NCI-H2196 treated with DMSO at 0.1 percent for 48 hours (cell line): ENCODE measurements at regions not wholly inside any gene's neighbourhood (a gene's known extent, or its start where the extent isn't known, plus 50 kb on each side); places are given as distances from the start of the nearest gene placed in this dataset.

Experiments used
- DNase-seq: peaks from one replicate; lab custom pipeline; 2025; ENCODE audit not compliant: unreplicated experiment; lab: John Stamatoyannopoulos, UW

DNA sequence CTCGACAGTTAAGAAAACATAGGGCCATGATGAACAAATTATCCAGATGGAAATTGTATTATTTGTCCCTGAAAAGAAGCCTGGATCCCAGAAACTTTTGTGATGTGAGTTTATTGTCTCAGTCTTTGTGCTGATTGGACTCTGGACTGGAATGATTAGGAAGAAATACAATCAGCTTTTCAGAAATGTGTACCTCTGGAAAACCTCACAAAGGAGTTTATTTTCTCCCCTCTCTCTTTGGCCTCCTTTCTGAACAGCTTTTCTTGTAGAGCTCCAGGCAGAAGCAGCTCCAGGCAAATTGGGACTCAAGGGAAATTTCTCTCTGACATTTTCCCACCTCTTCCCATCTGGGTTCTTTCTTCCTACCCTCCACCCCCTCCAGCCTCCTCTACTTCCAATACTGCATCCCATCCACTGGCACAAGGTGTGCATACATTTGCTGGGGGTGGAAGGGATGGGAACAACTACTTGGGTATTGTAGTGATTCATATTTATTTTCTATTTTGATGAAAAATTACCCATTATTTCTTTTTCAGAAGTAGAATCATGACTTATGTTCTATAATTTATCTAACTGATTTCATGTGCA, 119.7 kb downstream of the CD47 start:
- DNase-seq: no peak

DNA sequence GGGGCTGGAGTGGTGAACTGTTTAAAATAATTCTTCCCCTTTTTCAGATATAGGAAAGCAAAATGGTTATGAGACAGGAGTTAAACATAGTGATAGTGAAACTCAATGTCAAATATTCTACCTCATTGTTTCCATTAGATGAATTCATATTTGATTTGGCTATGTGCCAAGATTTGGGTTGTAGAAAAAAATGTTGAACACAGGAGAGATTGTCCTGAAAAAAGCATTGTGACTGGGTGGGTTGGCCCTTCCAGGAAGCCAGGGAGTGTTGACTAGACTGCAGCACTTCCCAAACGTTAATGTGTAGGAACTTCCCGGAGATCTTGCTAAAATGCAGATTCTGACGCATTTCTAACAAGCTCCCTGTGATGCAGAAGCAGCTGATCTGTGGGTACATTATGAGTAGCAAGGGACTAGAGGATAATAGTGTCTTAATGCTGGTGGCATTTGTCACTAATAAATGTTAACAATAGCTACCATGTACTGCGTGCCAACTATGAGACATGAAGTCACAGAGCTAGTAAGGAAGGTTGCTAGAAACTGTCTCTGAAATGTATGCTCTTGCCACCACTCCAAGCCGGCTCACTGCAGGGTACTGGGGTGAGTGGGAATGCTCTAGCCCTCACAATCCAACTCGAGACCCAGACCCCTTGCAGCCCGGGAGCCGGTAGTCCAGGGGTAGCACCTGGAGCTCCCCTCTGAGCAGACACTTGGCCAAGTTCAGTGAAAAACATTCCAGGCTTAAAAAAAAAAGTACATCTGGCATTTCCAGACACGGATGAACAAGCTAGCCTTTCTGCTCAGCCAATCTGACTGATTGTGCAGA, 120.6 kb downstream of the CD47 start:
- DNase-seq: no peak

DNA sequence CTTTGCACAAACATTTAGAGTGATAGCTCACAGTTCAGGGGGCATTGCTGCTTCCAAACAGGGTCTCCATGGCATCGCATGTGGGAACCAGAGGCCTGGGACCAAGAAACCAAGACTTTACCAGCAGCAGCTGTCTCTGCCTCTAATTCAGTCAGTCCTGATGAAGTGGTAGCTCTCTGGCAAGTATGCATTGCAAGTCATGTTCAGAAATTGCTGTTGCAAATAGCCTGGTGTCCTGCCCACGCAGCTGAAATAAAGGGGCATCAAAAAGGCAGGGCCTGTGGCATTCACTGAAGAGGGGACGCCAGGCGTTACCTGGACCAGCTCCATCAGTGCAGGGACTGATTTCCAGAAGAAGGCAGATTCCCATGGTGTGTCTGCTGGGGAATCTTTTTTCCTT, 121.3 kb downstream of the CD47 start:
- DNase-seq: no peak

DNA sequence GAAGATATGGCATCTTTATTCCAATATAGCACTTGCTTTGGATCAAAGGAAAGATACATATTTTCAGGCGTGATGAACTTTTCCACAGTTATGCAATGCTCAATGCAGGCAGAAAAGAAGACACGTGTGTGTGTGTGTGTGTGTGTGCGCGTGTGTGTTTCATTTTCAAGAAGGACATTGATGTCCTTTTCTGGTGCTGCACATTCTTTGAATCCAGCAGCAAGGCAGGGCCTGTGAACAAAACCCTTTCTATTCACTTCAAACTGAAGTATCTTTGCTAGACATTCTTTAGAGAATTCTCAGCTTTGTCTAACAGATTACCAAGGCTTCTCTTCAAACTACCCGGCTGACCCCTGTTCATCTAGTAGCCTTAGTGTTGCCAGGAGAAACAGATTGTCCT, 124.6 kb downstream of the CD47 start:
- DNase-seq: no peak

DNA sequence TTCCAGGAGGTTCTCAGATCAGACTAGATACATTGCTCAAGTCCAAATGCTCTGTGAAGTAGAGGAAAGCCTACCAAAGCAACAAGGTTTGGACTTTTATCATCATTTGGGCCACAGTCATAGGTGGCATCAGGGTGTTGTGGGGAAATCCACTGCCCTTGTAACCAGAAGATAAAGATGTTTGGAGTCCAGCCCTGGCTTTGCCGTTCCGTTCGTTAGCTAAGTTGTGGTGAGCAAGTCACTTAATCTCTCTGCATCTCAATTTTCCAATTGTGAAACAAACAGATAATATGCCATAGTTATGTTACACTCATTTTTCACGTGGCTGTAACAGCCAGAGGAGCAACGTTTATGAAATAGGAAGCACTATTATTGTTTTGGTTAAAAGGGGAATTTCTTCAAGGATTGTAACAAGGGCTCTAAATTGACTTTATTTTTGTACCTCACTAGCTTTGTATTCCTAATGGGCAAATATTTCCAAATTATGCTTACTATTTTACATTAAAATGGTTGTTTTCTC, 125.6 kb downstream of the CD47 start:
- DNase-seq: no peak

DNA sequence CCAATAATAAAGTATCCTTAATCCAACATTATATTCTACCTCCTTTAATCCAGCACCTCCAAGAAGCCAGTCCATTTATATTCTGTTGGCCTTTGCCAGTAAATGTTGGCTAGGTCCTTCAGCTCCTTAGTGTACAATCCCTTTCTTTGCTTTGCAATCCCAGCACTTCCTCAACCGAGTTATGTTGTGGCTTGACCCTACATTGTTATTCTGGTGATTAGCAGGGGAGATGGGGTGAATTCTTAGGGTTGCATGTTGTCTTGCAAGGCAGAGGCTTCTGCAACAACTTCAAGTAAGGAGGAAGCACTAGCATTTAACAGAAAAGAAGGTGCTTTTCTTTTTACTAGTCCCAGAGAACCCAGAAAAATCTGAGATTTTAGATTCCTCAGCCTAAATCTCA, 127.2 kb downstream of the CD47 start:
- no peak for DNase-seq

DNA sequence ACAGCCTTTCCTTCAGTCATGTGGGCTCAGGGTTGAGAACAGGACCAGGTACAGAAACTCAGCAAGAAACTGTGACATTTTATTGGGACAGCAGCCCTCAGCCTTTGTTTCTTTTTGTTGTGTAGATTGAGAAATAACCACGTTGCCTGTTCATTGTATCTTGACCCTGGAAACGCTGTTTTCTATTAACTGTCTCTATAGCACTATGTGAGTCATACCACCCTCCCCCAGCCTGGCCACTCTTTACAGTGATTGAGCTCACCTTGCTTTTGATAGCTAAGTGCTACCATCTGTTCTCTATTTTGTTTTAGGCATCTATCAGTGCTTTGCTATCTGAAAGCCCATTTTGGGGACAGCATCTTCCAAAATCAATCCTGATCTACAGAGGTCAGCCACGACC, 127.9 kb downstream of the CD47 start:
- no peak for DNase-seq

DNA sequence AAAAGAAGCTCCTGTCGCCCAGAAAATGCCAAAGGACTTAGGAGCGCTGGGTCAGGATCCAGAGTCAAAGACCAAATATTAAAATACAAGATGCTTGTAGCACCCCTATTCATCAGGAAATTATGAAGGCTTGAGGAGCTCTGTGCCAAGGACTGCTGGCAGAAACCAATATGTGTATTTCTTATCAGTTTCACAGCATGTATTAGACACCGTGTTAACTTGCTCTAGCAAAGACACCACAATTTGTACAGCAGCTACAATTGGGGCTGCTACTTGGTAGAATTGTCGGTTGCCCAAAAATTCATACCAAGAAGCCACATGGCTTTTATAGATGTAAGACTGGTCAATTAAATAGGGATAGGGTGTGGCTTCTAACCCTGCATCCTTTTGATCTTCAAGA, 128.8 kb downstream of the CD47 start:
- DNase-seq: no peak

DNA sequence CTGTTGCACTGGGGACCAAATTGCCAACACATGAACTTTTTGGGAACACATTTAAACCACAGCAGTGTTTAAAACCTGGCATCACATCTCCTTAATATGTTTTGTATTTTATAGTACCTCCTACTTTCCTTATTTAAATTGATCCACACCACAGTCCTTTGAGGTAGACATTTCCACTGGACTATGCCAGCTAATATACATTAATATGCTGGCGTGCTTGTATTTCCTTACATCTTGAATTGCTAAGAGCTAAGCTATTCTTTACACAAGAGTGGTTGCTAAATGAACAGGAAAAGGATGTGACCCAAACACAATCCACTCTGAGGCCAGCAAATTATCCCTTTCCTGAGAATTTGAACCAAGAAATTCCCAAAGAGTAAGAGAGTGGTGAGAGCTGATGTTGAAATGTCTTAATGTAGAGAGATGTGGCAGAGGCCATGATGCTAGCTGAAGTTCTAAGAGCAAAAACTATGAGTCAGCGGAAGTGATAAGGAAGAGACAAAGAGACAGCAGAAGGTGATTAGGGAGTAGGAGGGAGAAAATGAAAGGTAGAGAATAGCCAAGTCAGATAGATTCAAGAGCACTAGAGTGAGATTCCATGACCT, 131.2 kb downstream of the CD47 start:
- DNase-seq: no peak

DNA sequence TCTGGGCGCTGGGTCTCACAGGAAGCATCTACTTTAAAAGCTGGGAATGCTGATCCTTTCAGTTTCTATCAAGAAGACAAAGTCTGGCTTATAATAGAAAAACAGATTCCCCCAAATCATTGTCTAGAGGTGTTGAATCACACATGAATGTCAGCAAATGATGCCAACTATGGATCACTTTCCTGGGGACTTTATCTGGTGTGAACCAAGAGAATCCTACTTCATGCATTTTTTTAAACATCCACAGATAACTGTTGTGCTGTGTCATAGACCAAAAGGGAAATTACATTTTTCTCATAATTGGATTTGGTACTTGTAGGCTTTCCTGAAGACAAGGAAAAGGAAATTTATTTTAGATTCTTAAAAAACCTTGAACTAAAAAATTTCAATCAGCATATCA, 132.7 kb downstream of the CD47 start:
- no peak for DNase-seq

DNA sequence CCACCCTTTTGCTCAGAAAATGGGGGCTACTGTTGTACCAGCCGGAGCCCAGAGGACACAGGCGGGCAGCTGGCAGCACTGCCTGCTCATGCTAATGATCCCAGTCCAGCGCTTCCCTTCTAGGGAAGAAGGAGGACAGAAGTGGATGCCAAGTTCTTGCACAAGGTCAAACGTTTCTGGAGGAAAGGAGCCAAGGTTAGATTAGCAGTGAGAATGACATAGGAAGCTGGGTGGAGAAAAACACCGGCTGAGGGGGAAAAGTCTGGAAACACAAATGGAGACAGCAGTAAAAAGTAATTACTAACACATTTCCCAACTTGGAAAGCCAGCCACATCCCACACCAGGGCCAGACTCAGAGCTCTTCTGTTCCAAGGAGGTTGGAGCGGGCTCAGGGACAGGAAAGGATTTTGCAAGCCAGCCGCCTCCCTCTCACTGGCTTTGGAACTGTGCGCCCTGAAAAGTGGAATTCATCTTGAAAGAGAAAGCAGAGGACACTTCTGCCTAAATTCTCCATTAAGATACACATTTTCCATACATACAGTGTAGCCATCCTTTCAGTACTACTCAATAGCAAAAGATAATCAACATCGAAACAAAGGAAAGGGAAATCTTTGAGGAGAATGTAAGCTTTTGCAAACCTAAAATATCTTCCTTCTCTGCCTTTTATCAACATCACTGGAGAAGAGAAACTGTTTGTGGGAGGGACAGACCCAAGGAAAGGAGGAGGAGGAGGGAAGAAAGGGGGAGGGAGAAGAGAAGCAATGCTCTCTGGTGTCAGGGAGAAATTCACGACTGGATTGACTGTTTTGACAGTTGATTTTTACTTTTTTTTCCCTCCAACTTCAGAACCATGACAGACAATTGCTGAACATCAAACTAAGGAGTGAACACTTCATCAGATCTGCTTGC, 133.6 kb downstream of the CD47 start:
- DNase-seq: no peak

DNA sequence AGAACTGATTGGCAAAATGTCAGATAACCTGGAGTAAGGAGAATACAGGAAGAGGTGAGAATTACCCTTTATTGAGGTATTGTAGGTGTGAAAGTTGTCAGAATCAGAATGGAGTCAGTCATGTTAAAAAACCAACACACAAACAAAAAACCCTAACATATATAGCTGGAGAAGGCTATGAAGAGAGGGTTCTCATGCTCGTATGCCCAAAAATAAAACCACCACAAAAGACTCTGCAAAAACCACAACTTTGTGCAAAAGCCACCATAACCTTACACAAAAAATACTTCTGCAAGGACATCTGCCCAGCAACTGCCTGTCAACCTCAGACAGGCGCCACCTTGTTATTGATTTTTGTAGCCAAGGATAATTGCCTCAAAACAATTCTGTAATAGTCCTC, 136.0 kb downstream of the CD47 start:
- no peak for DNase-seq

DNA sequence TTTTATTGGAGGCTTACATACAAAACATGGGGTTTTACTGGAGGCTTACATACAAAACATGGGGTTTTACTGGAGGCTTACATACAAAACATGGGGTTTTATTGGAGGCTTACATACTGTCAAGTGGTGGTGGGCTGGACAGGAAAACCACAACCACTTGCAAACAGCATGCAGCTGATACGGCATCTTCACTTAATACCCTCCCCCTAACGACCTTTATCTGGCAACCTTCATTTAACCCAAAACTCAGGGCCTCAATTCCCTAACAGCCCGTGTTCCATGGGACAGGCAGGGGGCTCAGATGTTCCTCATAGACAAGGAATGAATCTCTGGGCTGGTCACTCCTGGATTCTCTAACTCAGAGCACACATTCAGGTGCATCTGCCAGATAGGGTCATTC, 137.1 kb downstream of the CD47 start:
- DNase-seq: no peak

DNA sequence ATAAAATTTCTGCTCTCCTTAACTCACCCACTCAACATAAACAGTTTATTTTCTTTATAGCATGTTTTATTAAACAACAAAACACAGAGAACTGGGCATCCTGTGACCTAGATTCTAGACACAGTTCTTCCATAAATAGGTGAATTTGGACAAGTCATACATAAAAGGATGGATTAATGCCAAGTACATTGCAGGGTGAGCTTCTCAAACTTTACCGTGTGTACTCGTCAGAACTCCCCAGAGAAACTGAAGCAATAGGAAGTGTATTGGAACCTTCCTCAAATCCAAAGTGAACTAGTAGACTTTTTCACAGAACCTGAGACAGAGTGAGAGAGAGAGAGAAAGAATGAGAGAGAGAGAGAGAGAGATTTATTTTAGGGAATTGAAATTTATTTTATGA, 139.7 kb downstream of the CD47 start:
- no peak for DNase-seq

DNA sequence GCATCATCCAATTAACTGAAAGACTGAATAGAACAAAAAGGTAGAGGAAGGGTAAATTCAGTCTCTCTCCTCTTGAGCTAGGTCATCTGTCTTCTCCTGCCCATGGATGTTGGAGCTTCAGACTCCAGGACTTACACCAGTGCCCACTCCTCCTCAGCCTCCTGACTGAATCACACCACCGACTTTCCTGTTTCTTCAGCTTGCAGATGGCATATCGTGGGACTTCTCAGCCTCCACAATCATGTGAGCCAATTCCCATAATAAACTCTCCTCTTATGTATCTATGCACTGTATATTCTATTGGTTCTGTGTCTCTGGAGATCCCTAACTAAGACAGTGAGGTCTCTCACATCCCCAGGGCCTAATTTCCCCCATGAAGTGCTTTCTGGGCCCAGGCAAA, 140.4 kb downstream of the CD47 start:
- DNase-seq: no peak

DNA sequence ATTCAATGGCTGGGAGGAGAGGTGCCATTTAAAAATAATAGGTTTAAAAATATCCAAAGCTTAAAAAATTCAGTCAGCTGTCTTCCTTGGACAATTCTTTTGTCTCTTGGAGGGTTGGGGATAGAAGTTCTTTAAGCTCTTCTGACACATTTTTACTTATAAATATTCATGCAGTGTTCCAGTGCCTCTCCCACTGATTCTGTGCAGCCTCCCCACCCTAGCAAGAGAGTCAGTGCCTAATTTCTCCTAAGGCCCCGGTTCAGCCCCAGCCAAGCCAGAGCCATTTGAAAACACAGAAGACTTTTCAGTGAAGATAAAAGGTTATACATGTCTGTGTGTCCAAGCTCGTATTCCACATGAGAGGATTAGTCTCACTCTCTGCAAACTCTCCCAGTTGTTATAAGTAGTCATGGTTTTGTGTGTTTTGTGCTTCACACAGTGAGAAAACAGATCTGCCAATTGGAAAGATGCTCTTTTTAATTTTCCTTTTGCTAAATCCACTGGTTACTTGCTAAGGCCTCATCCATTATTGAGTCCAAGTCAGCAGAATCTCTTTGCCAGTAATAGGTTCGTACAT, 141.3 kb downstream of the CD47 start:
- DNase-seq: no peak

DNA sequence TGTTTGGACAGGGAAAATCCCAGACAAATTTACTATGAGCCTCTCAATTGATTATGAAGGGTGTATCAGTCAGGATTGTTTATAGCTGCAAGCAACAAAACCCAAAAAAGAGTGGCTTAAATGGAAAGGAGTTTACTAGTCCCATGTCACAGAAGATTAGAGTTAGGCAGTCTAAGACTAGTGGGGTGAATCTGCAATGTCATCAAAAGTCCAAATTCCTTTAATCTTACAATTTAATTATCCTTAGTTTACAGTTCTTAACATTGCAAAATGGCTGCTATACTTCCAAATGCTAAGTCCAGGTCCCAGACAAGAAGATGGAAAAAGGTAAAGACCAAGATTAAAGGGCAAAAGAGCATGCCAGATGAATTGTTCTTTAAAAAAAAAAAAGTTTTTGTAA, 143.6 kb downstream of the CD47 start:
- no peak for DNase-seq

DNA sequence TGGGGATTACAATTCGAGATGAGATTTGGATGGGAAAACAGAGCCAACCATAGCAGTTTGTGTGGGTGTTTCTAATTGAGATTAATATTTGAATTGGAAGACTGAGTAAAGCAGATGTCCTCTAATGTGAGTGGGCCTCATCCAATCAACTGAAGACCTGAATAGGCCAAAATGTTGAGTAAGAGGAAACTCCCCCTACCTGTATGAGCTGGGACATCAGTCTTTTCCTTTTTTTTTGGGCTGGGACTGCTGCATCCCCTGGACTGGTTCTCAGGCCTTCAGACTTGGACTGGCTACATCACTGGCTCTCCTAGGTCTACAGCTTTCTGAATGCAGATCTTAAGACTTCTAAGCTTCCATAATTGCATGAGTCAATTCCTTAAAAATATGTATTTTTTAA, 144.1 kb downstream of the CD47 start:
- DNase-seq: no peak

DNA sequence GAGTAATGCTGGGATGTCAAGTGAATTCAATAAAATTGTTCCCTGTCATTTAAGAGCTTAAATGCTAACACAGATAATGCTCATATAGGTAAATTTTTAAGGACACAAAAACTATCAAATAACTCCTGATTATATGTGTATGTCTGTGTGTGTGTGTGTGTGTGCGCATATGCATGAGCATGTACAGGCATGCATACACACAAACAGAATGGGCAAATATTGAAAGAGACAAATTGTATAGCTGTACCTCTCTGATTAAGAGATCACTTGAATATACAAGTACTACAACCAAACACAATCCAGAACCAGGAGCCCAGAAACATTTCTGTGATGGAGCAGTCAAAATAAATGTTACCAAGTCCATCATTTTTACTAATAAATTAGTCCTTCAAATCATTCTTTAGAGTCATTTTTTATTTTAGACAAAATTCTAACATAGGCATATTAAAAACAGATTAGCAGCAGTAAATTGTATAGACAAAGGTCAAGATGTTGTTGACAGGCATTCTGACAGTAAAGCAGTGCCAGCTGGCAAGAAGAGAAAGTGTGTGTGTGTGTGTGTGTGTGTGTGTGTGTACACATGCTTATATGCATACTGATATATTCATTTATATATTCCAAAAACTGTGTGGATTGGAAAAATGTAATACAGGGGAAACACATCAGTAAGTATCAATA, 145.3 kb downstream of the CD47 start:
- DNase-seq: no peak

DNA sequence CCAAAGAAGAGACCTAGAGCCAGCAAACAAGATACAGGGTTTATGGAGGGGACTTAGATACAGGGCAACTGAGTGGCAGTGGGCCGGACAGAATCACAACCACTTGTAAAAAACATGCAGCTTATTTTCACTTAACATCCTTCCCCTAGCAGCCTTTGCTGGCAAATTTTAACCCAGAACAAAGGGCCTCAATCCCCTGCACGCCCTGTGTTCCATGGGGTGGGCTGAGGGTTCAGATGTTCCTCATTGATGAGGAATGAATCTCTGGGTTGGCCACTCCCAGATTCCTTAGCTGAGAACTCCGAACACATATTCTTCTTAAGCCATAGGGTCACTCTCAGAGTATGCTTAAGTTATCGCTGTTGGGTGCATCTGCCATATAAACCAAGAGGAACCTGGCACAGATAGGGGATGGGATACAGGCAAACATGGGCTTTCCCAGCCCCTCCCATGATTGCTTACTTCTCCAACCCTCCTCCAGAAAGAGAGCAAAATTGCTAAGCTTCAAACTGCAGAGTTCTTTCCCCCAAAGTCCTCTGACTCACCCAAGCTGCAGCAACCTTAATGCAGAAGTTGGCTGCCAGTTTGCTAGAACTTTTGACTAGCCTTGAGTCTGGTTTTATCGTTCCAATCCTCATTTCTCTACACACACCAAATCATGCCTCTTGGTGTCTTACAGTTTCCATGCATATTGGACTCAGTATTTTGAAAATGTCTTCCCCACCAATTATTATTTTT, 146.9 kb downstream of the CD47 start:
- DNase-seq: no peak
